ENCODE measurements at regions not wholly inside any gene's neighbourhood (a gene's known extent, or its start where the extent isn't known, plus 50 kb on each side); places are given as distances from the start of the nearest gene placed in this dataset.

DNA sequence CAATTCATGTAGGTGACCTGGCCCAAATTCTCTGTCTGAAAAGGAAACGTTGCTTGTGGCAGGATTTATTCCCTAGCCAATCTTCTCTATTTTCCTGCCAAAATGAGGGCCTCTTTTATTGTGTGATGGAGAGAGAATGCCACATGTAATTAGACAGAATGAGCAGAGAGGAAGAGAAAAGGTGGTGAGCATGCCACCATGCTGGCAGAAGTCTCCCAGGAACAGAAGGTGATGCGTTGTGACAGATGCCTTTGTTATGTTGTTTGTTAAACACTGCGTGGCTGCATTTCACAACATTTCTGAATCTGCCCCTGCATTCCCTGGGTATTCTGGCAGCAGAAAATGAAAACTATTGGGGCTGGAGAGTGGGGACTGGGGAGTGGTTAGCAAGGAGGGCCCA, 577.6 kb downstream of the TLR4 start:
- no peak overlapping the region for H2AFZ ChIP-seq (ENCODE audit: low read depth, low read length)
- H3K4me3 ChIP-seq (ENCODE audit: insufficient read depth, low read depth, low read length) = no peak overlapping the region
- Mint-ChIP-seq H3K27ac (ENCODE audit: unreplicated experiment) (no peak overlapping the region), H3K36me3 (ENCODE audit: low read depth, unreplicated experiment) (no peaks in the 10 kb centered on the region), H3K4me3 (ENCODE audit: unreplicated experiment) (no peak overlapping the region), H3K27me3 (ENCODE audit: low read depth, unreplicated experiment) (no peaks in the 10 kb centered on the region), H3K9me3 (ENCODE audit: unreplicated experiment) (peaks cover 2% of the 10 kb centered on the region), H3K4me1 (ENCODE audit: low read depth, unreplicated experiment) (no peaks in the 10 kb centered on the region)
- no peaks in the 10 kb centered on the region for H3K79me2 ChIP-seq (ENCODE audit: insufficient read depth, low read length)
- no peak overlapping the region for H3K4me2 ChIP-seq (ENCODE audit: low read length)
- no peaks in the 10 kb centered on the region for H3K4me1 ChIP-seq (ENCODE audit: insufficient read depth, low read length)
- no peak overlapping the region for H3K9ac ChIP-seq (ENCODE audit: low read length)
- no peak for DNase-seq (ENCODE audit: low read depth)
- H3K27me3 ChIP-seq (ENCODE audit: insufficient read depth, low read length) = no peaks in the 10 kb centered on the region
- no peak for FAIRE-seq
- H3K36me3 ChIP-seq (ENCODE audit: insufficient read depth, low read length) = no peaks in the 10 kb centered on the region
- H3K9me3 ChIP-seq (ENCODE audit: insufficient read depth, low read depth, low read length) = no peaks in the 10 kb centered on the region
- H4K20me1 ChIP-seq (ENCODE audit: insufficient read depth, low read length) = no peaks in the 10 kb centered on the region
- TF ChIP-seq, protein P1, sequence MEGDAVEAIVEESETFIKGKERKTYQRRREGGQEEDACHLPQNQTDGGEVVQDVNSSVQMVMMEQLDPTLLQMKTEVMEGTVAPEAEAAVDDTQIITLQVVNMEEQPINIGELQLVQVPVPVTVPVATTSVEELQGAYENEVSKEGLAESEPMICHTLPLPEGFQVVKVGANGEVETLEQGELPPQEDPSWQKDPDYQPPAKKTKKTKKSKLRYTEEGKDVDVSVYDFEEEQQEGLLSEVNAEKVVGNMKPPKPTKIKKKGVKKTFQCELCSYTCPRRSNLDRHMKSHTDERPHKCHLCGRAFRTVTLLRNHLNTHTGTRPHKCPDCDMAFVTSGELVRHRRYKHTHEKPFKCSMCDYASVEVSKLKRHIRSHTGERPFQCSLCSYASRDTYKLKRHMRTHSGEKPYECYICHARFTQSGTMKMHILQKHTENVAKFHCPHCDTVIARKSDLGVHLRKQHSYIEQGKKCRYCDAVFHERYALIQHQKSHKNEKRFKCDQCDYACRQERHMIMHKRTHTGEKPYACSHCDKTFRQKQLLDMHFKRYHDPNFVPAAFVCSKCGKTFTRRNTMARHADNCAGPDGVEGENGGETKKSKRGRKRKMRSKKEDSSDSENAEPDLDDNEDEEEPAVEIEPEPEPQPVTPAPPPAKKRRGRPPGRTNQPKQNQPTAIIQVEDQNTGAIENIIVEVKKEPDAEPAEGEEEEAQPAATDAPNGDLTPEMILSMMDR (IDR thresholded peaks at IDR 0.05; ENCODE audit: insufficient read depth, low read depth, low read length) = no peak
- no peak for TF ChIP-seq EZH2 (IDR thresholded peaks at IDR 0.05; ENCODE audit: insufficient read depth, low read length)
- H3K27ac ChIP-seq (ENCODE audit: low read depth, low read length) = no peak overlapping the region

DNA sequence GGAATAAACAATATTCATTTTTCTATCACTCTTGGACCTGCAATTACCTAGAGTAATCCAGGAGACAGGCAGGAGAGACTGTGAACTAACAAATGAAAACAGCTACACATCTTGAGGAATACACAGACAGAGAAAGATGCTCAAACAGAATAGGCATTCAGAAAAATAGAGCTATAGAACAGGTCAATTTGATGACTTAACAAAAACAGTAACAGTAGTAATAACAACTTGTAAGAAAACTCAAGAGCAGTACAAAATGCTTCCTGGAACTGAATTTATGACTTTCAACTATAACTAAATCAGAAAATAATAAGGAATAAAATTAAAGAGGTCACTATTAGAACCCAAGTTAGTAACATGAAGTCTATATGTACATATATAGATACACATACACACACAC, 579.3 kb downstream of the TLR4 start:
- Mint-ChIP-seq H3K27me3 (ENCODE audit: low read depth, unreplicated experiment) (no peaks in the 10 kb centered on the region), H3K36me3 (ENCODE audit: low read depth, unreplicated experiment) (no peaks in the 10 kb centered on the region), H3K9me3 (ENCODE audit: unreplicated experiment) (no peaks in the 10 kb centered on the region), H3K27ac (ENCODE audit: unreplicated experiment) (no peak overlapping the region), H3K4me3 (ENCODE audit: unreplicated experiment) (no peak overlapping the region), H3K4me1 (ENCODE audit: low read depth, unreplicated experiment) (no peaks in the 10 kb centered on the region)
- DNase-seq (ENCODE audit: low read depth) = no peak
- Histone ChIP-seq H3K9me3 (ENCODE audit: insufficient read depth, low read depth, low read length) (no peaks in the 10 kb centered on the region), H2AFZ (ENCODE audit: low read depth, low read length) (no peak overlapping the region), H3K36me3 (ENCODE audit: insufficient read depth, low read length) (no peaks in the 10 kb centered on the region), H3K79me2 (ENCODE audit: insufficient read depth, low read length) (no peaks in the 10 kb centered on the region), H3K4me1 (ENCODE audit: insufficient read depth, low read length) (no peaks in the 10 kb centered on the region), H3K4me2 (ENCODE audit: low read length) (no peak overlapping the region), H3K27ac (ENCODE audit: low read depth, low read length) (no peak overlapping the region), H3K27me3 (ENCODE audit: insufficient read depth, low read length) (no peaks in the 10 kb centered on the region), H4K20me1 (ENCODE audit: insufficient read depth, low read length) (no peaks in the 10 kb centered on the region), H3K9ac (ENCODE audit: low read length) (no peak overlapping the region), H3K4me3 (ENCODE audit: insufficient read depth, low read depth, low read length) (no peak overlapping the region)
- no peak for TF ChIP-seq EZH2 (IDR thresholded peaks at IDR 0.05; ENCODE audit: insufficient read depth, low read length)
- TF ChIP-seq, protein P1 (IDR thresholded peaks at IDR 0.05; ENCODE audit: insufficient read depth, low read depth, low read length) = no peak
- no peak for FAIRE-seq

DNA sequence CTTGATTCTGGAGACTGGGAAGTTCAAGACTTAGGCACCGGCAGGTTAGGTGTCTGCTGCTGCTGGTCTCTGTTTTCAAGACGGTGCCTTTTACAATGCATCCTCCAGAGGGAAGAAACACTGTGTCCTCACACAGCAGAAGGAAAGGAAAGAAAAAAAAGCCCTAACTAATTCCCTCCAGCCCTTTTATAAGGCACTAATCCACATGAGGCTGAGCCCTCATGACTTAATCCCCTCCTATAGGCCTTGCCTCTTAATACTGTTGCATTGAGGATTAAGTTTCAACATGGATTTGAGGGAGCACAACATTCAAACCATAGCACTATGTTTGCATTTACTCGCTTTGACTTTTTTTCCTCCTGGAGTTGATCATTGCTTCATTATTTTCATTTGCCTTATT, 585.9 kb downstream of the TLR4 start:
- Mint-ChIP-seq H3K4me3 (ENCODE audit: unreplicated experiment) (no peak overlapping the region), H3K36me3 (ENCODE audit: low read depth, unreplicated experiment) (no peaks in the 10 kb centered on the region), H3K27me3 (ENCODE audit: low read depth, unreplicated experiment) (no peaks in the 10 kb centered on the region), H3K4me1 (ENCODE audit: low read depth, unreplicated experiment) (no peaks in the 10 kb centered on the region), H3K27ac (ENCODE audit: unreplicated experiment) (no peak overlapping the region), H3K9me3 (ENCODE audit: unreplicated experiment) (no peaks in the 10 kb centered on the region)
- DNase-seq (ENCODE audit: low read depth) (no peak), FAIRE-seq (no peak)
- Histone ChIP-seq H3K36me3 (ENCODE audit: insufficient read depth, low read length) (no peaks in the 10 kb centered on the region), H3K27me3 (ENCODE audit: insufficient read depth, low read length) (no peaks in the 10 kb centered on the region), H3K9me3 (ENCODE audit: insufficient read depth, low read depth, low read length) (no peaks in the 10 kb centered on the region), H3K79me2 (ENCODE audit: insufficient read depth, low read length) (no peaks in the 10 kb centered on the region), H3K4me2 (ENCODE audit: low read length) (no peak overlapping the region), H3K9ac (ENCODE audit: low read length) (no peak overlapping the region), H4K20me1 (ENCODE audit: insufficient read depth, low read length) (no peaks in the 10 kb centered on the region), H3K27ac (ENCODE audit: low read depth, low read length) (no peak overlapping the region), H3K4me1 (ENCODE audit: insufficient read depth, low read length) (no peaks in the 10 kb centered on the region), H2AFZ (ENCODE audit: low read depth, low read length) (no peak overlapping the region), H3K4me3 (ENCODE audit: insufficient read depth, low read depth, low read length) (no peak overlapping the region)
- TF ChIP-seq, protein P1 (IDR thresholded peaks at IDR 0.05; ENCODE audit: insufficient read depth, low read depth, low read length) = no peak
- no peak for TF ChIP-seq EZH2 (IDR thresholded peaks at IDR 0.05; ENCODE audit: insufficient read depth, low read length)

Data from astrocyte (in vitro differentiated cells and primary cell).